ENCODE measurements at regions not wholly inside any gene's neighbourhood (a gene's known extent, or its start where the extent isn't known, plus 50 kb on each side); places are given as distances from the start of the nearest gene placed in this dataset.

GRCh38 chr20:6421321-6422248 is 298.8 kb upstream of the FERMT1 start:
- DNase-seq (ENCODE audit: low spot score): no peak

- DNase-seq (ENCODE audit: low spot score): no peak
Observed at GRCh38 chr20:6420336-6420735, 297.5 kb upstream of the FERMT1 start.

GRCh38 chr20:6418732-6419131 is 295.9 kb upstream of the FERMT1 start:
- DNase-seq (ENCODE audit: low spot score): no peak

DNA sequence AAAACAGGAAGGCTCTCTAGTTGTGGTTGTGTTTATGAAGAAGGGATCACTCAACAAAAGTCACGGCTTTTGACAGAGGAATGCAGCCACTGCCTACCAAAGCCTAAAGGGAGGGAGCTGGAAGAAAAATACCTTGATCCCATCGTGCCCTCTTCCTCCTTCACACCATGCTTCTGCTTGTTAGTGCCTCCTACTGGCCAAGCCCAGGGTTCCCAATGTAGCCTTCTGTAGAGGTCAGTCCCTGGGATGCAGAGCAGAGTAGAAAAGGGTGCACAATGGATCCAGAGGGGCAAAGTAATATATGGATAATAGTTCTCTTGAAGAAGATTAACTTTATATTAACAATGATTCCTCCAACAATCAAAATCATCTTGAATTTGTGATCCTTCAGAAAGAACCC is 293.5 kb upstream of the FERMT1 start:
- DNase-seq (ENCODE audit: low spot score): no peak

GRCh38 chr20:6411651-6412050 is 288.8 kb upstream of the FERMT1 start:
- no peak for DNase-seq (ENCODE audit: low spot score)

GRCh38 chr20:6410721-6411120 is 287.9 kb upstream of the FERMT1 start:
- DNase-seq (ENCODE audit: low spot score): no peak

GRCh38 chr20:6407163-6407562 is 284.3 kb upstream of the FERMT1 start:
- DNase-seq (ENCODE audit: low spot score): no peak

DNA sequence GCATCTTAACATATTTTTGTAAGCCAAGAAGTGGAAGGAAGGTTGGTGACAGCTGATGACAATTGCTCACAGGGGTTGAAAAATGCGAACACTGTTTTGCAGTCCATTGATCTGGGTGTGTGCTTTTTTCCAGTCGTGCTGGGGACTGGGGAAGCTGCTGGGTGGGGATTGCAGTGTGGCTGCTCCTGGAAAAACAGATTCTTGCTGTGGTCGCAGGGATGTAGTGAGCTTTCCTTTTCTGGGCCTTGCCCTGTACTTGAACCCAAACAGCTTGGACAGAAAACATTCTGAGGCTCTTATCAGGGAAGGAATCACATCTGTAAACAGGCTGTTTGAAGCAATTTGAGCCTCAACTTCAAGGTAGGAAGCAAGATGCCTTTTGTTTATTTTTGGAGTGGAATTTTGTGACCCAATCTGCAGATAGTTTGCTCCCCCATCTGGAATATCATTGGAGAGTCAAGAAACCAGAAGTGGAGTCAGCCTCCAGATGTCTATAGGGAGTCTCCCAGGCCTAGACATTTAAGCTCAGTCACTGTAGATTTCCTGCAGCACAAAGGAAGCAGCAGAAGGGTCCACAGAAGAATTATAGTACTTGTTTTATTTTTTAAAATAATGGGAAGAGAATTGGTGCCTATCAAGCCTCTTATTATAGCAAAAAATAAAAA is 279.2 kb upstream of the FERMT1 start:
- DNase-seq (ENCODE audit: low spot score): no peak

GRCh38 chr20:6397115-6397514 is 274.3 kb upstream of the FERMT1 start:
- no peak for DNase-seq (ENCODE audit: low spot score)

GRCh38 chr20:6395695-6396094 is 272.9 kb upstream of the FERMT1 start:
- no peak for DNase-seq (ENCODE audit: low spot score)

DNA sequence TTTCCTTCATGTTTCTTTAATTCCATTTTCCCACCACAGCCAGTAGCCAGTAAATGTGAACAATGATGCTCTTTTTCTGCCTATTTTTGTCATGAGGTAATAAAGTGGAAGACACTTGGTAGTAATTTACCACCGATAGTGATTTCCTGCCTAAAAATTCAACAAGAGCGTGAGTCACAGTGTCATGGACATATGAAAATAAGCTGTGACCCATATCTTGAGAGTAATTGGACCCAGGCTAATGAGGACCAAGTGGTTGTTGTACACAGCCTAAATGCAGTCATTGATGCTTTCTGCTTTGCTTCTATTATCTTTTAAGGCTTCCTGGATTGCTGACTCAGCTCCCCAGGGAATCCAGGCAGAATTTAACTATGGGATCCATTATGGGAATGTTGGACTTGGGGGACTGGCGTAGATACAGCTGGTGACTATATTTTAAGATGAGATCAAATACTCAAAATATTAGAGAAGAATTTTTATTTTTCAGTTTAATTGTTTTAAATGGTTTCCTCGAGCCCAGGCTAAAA is 265.9 kb upstream of the FERMT1 start:
- DNase-seq (ENCODE audit: low spot score): no peak

DNA sequence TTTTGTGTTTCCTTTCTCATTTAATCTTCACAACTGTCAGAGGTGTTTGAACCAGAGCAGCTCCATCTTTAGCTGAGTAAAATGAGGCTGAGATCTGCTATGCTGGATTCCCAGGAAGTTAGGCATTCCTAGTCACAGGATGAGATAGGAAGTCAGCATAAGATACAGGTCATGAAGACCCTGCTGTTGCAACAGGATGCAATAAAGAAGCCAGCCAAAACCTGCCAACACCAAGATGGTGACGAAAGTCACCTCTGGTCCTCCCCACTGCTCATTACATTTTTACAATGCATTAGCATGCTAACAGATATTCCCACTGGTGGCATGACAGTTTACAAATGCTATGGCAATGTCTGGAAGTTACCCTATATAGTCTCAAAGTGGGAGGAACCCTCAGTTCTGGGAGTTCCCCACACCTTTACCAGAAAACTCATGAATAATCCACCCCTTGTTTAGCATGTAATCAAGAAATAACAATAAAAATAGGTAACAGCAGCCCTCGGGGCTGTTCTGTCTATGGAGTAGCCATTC is 262.2 kb upstream of the FERMT1 start:
- DNase-seq (ENCODE audit: low spot score): no peak

DNA sequence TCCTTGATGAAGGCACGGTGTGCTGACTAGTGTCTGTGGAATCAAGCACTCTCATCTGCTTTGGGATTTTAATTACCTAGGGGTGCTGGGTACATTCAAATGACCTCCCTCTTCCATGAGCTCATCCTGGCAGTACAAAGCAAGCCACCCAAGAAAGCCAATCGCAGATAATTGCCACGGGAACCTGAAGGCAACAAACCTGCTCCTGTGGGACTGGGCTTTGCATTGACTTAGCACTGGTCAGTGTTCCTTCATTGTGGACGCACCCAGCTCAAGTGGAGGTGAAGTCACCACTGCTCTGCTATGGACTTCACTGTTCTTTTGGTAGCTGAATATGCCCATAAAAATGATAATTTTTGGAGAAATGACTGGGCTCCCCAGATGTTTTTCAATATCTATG is 261.6 kb upstream of the FERMT1 start:
- no peak for DNase-seq (ENCODE audit: low spot score)

DNA sequence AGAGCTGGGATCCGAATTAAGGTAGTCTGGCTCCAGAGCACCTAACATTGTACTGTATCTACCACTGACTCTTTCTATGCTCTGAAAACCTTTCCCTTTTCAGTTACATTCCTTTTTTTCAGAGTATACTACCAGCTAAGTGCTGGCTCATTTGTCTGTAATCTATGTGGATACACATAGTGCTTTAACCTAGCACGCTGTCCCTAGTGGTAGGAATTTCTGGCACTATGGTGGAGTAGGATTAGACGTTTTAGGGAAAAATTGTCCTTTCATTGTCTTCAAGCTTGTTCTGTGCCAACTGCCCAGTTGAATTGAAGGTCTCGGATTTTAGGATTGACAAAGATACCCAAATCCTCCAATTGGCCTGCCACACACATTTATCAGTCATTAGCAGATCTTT is 259.1 kb upstream of the FERMT1 start:
- no peak for DNase-seq (ENCODE audit: low spot score)

- no peak for DNase-seq (ENCODE audit: low spot score)
Observed at GRCh38 chr20:6362245-6362644, 239.4 kb upstream of the FERMT1 start.

GRCh38 chr20:6360766-6361165 is 237.9 kb upstream of the FERMT1 start:
- no peak for DNase-seq (ENCODE audit: low spot score)

- no peak for DNase-seq (ENCODE audit: low spot score)
Observed at GRCh38 chr20:6355754-6356451, 233.1 kb upstream of the FERMT1 start.

DNA sequence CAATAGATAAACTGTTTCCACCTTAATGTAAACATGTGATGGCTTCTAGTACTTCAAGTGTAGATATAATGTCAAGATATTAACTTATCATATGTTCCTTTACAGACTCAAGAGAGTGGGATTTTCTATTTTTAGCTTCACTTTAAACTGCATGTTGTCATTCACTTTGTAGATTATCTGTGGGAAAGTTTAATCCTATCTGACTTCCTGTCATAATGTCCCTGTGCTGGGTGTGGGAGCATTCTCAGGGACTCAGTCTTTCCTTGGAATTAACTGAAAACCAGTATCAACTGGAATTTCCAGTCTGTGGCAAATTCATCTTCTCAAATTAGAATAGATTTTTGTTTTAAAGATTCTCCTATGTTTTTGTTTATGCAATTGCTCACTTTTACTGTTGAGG is 226.1 kb upstream of the FERMT1 start:
- DNase-seq (ENCODE audit: low spot score): no peak

DNA sequence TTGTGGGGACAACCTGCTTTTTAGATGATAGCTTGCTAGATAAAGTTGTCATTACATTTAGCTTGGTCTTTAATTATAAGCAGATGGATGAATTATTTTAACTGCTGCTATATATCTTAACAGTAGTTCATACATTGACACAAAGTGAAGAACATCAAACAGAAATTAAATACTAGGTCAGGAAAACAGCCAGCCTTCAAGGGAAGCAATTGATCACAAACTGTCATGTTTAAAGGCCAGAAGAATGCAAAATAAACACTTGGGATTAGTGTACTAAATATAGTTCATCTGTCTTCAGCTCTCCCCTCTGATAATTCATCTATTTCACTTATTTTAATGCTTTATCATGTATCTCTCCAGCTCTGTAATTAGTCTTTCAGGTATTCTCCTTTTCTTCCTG is 225.1 kb upstream of the FERMT1 start:
- no peak for DNase-seq (ENCODE audit: low spot score)

- no peak for DNase-seq (ENCODE audit: low spot score)
Observed at GRCh38 chr20:6341491-6341890, 218.7 kb upstream of the FERMT1 start.

DNA sequence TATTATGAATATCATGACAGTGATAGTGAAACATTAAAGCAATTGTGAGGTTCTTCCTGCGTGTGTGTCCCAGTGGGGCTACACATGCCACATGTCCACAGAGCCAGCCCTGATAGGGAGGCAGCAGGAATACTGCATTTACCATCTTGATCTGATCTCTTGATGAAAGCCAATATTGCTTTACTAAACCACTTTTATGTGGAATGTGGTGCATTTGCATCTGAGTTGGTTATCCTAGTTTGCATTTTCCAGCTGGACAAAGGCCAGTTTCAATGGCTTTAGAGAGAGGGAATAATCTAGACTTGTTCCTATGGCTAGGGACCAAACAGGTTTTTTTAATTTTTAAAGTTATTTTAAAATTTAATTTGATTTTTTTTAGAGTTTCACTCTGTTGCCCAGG is 216.3 kb upstream of the FERMT1 start:
- DNase-seq (ENCODE audit: low spot score): no peak

DNA sequence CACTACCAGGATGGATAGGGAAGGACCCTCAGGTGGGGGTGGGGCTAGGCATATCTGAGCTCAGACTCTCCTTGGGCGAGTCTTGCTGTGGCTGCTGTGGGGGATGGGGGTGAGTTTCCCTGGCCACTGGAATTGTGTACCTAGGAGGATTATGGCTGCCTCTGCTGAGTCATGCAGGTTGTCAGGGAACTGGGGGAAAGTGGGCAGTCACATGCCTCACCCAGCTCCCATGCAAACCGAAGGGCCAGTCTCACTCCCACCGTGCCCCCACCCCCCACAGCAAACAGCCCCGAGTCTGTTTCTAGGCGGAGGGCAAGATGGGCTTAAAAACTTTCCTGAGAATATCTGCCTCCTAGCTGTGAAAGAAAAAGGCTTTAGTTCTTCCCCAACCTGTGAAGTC is 210.3 kb upstream of the FERMT1 start:
- DNase-seq (ENCODE audit: low spot score): no peak

All from hematopoietic multipotent progenitor cell treated with erythropoietin and hydrocortisone succinate and interleukin-3 and kit ligand, for 15 days (in vitro differentiated cells).